K562 (cell line): ENCODE measurements at regions not wholly inside any gene's neighbourhood (a gene's known extent, or its start where the extent isn't known, plus 50 kb on each side); places are given as distances from the start of the nearest gene placed in this dataset.

Source experiments
- ATAC-seq: fragments of 200-7000 bp; cut with Tn5 transposase; 3 replicates; pipeline ENCODE4 v1.9.1; 2020; ENCODE audit warnings: moderate library complexity
- BruUV-seq: library from RNA; stranded (reverse); fragments of 400-500 nt; replicated peaks from 2 replicates; lab custom pipeline; 2021; lab: Mats Ljungman, UMichigan
- CTCF ChIA-PET: fragments of 300-600 bp; formaldehyde crosslinking; extraction: SDS; loops from one replicate; lab custom pipeline; 2021; ENCODE audit warnings: low intra/inter-chr PET ratio; lab: Yijun Ruan, JAX
- POLR2A ChIA-PET: fragments of 300-600, 350-650 bp; sonication (Branson Sonifier 250); formaldehyde crosslinking; extraction: SDS; loops from one replicate; lab custom pipeline; 2021; ENCODE audit warnings: antibody characterized with exemption, inconsistent platforms; lab: Yijun Ruan, JAX
- DNase-seq, 4 experiments: peaks; one replicate each; pipeline versions ENCODE4 v3.0.0 to v3.0.0-alpha.2; 2011 to 2018; ENCODE audit warnings: low spot score in 3 of 4, mixed read lengths in 3 of 4; ENCODE audit errors: extremely low read depth in 1 of 4
- FAIRE-seq: peaks from 2 replicates; lab custom pipeline; 2011; peaks lifted over from hg19 to GRCh38; lab: Jason Lieb, UNC
- H2AFZ ChIP-seq: 2 replicates; pipeline ENCODE4 v1.6.0; 2011; ENCODE audit warnings: low read depth, low read length, control low read depth, inconsistent platforms
- H3K27ac ChIP-seq: fragments of 200-600 bp; 3 replicates; pipeline ENCODE4 v1.8.0; 2011; ENCODE audit warnings: low read depth, mild to moderate bottlenecking, control low read depth, inconsistent platforms, low read length, moderate library complexity, mixed read lengths; ENCODE audit errors: extremely low read depth
- H3K27me3 ChIP-seq, 2 experiments: fragments of 300-600 bp in 1 of 2; 2 replicates in 1 of 2; 3 replicates in 1 of 2; pipeline versions ENCODE4 v1.6.0 to v1.8.0; 2011; ENCODE audit warnings: inconsistent platforms in 2 of 2, low read length in 2 of 2, mild to moderate bottlenecking in 1 of 2, mixed read lengths in 1 of 2, moderate library complexity in 1 of 2; ENCODE audit not compliant: control insufficient read depth in 2 of 2, insufficient read depth in 2 of 2
- H3K36me3 ChIP-seq: fragments of 300-600 bp; 3 replicates; pipeline ENCODE4 v1.8.0; 2011; ENCODE audit warnings: mild to moderate bottlenecking, low read length, inconsistent platforms; ENCODE audit not compliant: control insufficient read depth, insufficient read depth
- H3K4me1 ChIP-seq, 2 experiments: fragments of 200-600 bp in 1 of 2; replicated peaks in 1 of 2; 2 replicates in 1 of 2; 3 replicates in 1 of 2; pipeline versions ENCODE4 v1.5.1 to v1.8.0; 2011; ENCODE audit warnings: inconsistent platforms in 2 of 2, low read length in 2 of 2, mild to moderate bottlenecking in 1 of 2, mixed read lengths in 1 of 2, moderate library complexity in 1 of 2; ENCODE audit not compliant: control insufficient read depth in 2 of 2, insufficient read depth in 2 of 2
- H3K4me2 ChIP-seq: 2 replicates; pipeline ENCODE4 v1.6.1; 2011; ENCODE audit warnings: low read length, control low read depth, inconsistent platforms, mixed read lengths; ENCODE audit not compliant: insufficient read depth
- H3K4me3 ChIP-seq: fragments of 200-600 bp; sonication (generic), shearing (Covaris generic); 2 replicates; pipeline ENCODE4 v1.5.1; 2016; ENCODE audit warnings: control low read depth, inconsistent platforms
- H3K79me2 ChIP-seq: fragments of 200-600 bp; 3 replicates; pipeline ENCODE4 v1.8.0; 2011; ENCODE audit warnings: low read length, inconsistent platforms; ENCODE audit not compliant: control insufficient read depth, insufficient read depth
- H3K9ac ChIP-seq, 2 experiments: 2 replicates each; pipeline versions ENCODE4 v1.6.0 to v1.6.1; 2011; ENCODE audit warnings: low read depth in 2 of 2, low read length in 2 of 2, control low read depth in 1 of 2, inconsistent platforms in 1 of 2, mild to moderate bottlenecking in 1 of 2, mixed read lengths in 1 of 2; ENCODE audit not compliant: insufficient read depth in 1 of 2
- H3K9me1 ChIP-seq: one replicate; pipeline ENCODE4 v1.6.0; 2011; ENCODE audit warnings: inconsistent platforms, mild to moderate bottlenecking, low read length, moderate library complexity; ENCODE audit not compliant: control insufficient read depth, insufficient read depth
- H3K9me3 ChIP-seq: replicated peaks from 2 replicates; pipeline ENCODE4 v1.5.1; 2011; ENCODE audit warnings: low read depth, low read length, inconsistent platforms; ENCODE audit not compliant: control insufficient read depth, insufficient read depth
- H4K20me1 ChIP-seq: replicated peaks from 2 replicates; pipeline ENCODE4 v1.6.1; 2011; ENCODE audit warnings: low read length, inconsistent platforms, mixed read lengths; ENCODE audit not compliant: control insufficient read depth, insufficient read depth
- CBFA2T2 ChIP-seq: fragments of 450-650 bp; conservative IDR thresholded peaks from 2 replicates; pipeline ENCODE4 v1.6.1; 2017; ENCODE audit warnings: mild to moderate bottlenecking
- FOSL1 ChIP-seq: fragments of 200-800 bp; sonication (Bioruptor generic); conservative IDR thresholded peaks from 2 replicates; pipeline ENCODE4 v1.6.1; 2016; ENCODE audit warnings: missing genetic modification characterization, missing compliant biosample characterization
- KAT7 ChIP-seq: sonication (generic); formaldehyde crosslinking; IDR thresholded peaks from 2 replicates; pipeline ENCODE4 v1.8.0; 2022; ENCODE audit warnings: missing genetic modification reagents, mild to moderate bottlenecking, borderline replicate concordance
- KHSRP ChIP-seq: fragments of 450-650 bp; IDR thresholded peaks from 2 replicates; pipeline ENCODE4 v1.6.1; 2017
- PHB2 ChIP-seq: fragments of 450-650 bp; IDR thresholded peaks from 2 replicates; pipeline ENCODE4 v1.6.1; 2017; ENCODE audit warnings: low read depth
- POLR2H ChIP-seq: IDR thresholded peaks from 2 replicates; pipeline ENCODE4 v1.6.1; 2016; ENCODE audit warnings: missing genetic modification characterization, low read depth, mild to moderate bottlenecking, control low read depth, missing compliant biosample characterization, moderate library complexity
- ZNF184 ChIP-seq: sonication (generic); formaldehyde crosslinking; IDR thresholded peaks from 2 replicates; pipeline ENCODE4 v1.5.0; 2020; ENCODE audit warnings: missing genetic modification reagents
- WGBS: fragments of 100-300 bp; shearing (Covaris generic); methylation state at CpG from one replicate; pipeline ENCODE4 v1.1.6; 2016; ENCODE audit warnings: low coverage, mixed read lengths; ENCODE audit not compliant: insufficient coverage; ENCODE audit errors: missing lambda C conversion rate; 5-methylcytosine and 5-hydroxymethylcytosine counted together
- in situ Hi-C: fragments of 300-500 bp; cut with MboI; formaldehyde crosslinking; loops from 4 replicates; pipeline ENCODE4 v1.15.0; 2018; ENCODE audit warnings: inconsistent platforms, mixed read lengths
- intact Hi-C: fragments of 100-400 bp; cut with micrococcal nuclease; formaldehyde crosslinking; loops from 2 replicates; pipeline ENCODE4 v1.14.2; 2022
- TF ChIP-seq, protein P1 (sequence below): fragments of 450-650 bp; IDR thresholded peaks from 2 replicates; pipeline ENCODE4 v1.6.1; 2017; ENCODE audit warnings: antibody characterized with exemption, mild to moderate bottlenecking

DNA sequence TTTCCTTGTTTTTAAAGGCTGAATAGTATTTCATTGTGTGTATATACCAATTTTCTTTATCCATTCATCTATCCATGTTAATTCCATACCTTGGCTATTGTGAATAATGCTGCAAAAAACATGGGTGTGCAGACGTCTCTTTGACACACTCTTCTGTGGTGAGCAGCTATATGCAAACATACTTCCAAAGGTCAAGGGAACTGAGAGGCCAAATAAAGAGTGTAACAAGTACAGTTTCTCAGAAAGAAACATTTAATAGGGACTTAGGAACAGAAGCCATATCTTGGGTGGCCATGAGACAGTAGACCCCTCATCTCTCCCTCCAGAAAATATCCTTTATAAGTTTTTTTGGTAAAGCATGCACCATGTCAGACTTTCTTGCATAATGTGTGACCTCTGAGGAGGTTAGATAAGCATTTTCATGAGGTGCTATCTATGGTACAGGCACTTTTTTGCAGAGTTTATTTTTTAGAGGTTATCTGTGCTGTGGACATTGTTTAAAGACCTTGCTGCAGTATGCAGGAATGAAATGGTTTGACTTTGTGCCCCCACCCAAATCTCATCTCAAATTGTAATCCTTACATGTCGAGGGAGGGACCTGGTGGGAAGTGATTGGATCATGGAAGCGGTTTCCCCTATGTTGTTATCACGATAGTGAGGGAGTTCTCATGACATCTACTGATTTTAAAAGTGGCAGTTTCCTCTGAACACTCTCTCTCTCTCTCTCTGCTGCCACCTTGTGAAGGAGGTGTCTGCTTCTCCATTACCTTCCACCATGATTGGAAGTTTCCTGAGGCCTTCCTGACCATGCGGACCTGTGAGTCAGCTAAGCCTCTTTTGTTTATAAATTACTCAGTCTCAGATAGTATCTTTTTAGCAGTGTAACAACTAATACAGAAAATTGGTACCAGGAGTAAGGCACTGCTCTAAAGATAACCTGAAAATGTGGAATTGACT is 1202.3 kb downstream of the GALC start (continued):
- TF ChIP-seq, protein P1, sequence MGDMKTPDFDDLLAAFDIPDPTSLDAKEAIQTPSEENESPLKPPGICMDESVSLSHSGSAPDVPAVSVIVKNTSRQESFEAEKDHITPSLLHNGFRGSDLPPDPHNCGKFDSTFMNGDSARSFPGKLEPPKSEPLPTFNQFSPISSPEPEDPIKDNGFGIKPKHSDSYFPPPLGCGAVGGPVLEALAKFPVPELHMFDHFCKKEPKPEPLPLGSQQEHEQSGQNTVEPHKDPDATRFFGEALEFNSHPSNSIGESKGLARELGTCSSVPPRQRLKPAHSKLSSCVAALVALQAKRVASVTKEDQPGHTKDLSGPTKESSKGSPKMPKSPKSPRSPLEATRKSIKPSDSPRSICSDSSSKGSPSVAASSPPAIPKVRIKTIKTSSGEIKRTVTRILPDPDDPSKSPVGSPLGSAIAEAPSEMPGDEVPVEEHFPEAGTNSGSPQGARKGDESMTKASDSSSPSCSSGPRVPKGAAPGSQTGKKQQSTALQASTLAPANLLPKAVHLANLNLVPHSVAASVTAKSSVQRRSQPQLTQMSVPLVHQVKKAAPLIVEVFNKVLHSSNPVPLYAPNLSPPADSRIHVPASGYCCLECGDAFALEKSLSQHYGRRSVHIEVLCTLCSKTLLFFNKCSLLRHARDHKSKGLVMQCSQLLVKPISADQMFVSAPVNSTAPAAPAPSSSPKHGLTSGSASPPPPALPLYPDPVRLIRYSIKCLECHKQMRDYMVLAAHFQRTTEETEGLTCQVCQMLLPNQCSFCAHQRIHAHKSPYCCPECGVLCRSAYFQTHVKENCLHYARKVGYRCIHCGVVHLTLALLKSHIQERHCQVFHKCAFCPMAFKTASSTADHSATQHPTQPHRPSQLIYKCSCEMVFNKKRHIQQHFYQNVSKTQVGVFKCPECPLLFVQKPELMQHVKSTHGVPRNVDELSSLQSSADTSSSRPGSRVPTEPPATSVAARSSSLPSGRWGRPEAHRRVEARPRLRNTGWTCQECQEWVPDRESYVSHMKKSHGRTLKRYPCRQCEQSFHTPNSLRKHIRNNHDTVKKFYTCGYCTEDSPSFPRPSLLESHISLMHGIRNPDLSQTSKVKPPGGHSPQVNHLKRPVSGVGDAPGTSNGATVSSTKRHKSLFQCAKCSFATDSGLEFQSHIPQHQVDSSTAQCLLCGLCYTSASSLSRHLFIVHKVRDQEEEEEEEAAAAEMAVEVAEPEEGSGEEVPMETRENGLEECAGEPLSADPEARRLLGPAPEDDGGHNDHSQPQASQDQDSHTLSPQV, result no peak

DNA sequence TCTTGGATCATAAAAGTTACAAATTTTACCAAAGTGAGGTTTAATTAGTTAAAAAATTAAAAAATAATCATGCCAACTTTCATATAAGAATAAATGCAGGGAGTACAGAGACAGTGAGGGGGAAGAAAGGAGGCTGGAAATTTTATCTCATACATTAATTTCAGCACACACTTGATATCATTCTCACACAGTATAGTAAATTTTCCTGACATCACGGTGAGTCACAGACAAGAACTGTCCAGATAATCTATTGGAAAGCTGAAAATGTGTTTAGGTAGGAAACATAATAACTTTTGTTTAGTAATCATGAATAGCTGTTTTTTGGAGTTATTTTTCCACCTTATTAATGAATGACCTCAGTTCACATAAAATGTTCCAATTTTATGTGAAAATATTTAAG is 1204.8 kb downstream of the GALC start:
- Histone ChIP-seq H3K79me2 (no peaks in the 10 kb centered on the region), H3K9me3 (no peaks in the 10 kb centered on the region), H3K4me1 (no peaks in the 10 kb centered on the region), H3K36me3 (no peaks in the 10 kb centered on the region), H3K27ac (no peak overlapping the region), H3K27me3 (no peaks in the 10 kb centered on the region), H2AFZ (no peak overlapping the region), H3K4me2 (no peak overlapping the region), H4K20me1 (no peaks in the 10 kb centered on the region), H3K4me3 (no peak overlapping the region), H3K9me1 (no peaks in the 10 kb centered on the region), H3K9ac (no peak overlapping the region)
- CTCF ChIA-PET, result no interaction called here
- intact Hi-C loops, result no loop called here
- in situ Hi-C loops, result no loop called here
- DNase-seq, result no peak
- BruUV-seq, result no TSS peak
- TF ChIP-seq POLR2H (tag), result no peak
- TF ChIP-seq ZNF184, result no peak
- TF ChIP-seq PHB2, result no peak
- TF ChIP-seq KHSRP, result no peak
- TF ChIP-seq FOSL1 (tag), result peak; percentile 80
- TF ChIP-seq CBFA2T2, result no peak
- TF ChIP-seq KAT7, result no peak
- FAIRE-seq, result no peak
- ATAC-seq, result no peak
- 6% methylated on average over 1 of the region's 1 CpG for WGBS
- POLR2A ChIA-PET, result no interaction called here
